Parathyroid adenoma (tissue), 2 donors: ENCODE measurements at regions not wholly inside any gene's neighbourhood (a gene's known extent, or its start where the extent isn't known, plus 50 kb on each side); places are given as distances from the start of the nearest gene placed in this dataset.
"Not testable (repeated sequence)": the region's sequence is repeated elsewhere in the genome, so short reads cannot be mapped to it uniquely, and the experiment has no call there.

Experiments used
- H2AFZ ChIP-seq: fragments of 300-600 bp; sonication (generic); one replicate; pipeline ENCODE4 v1.7.0; 2017; ENCODE audit warnings: antibody characterized with exemption, mild to moderate bottlenecking
- H3K27ac ChIP-seq: fragments of 300-600 bp; sonication (generic); one replicate; pipeline ENCODE4 v1.7.0; 2017
- H3K27me3 ChIP-seq: fragments of 300-600 bp; sonication (generic); one replicate; pipeline ENCODE4 v1.7.0; 2017; ENCODE audit warnings: low read length; ENCODE audit not compliant: control insufficient read depth, insufficient read depth
- H3K36me3 ChIP-seq: fragments of 300-600 bp; sonication (generic); one replicate; pipeline ENCODE4 v1.7.0; 2017; ENCODE audit warnings: low read length; ENCODE audit not compliant: control insufficient read depth, insufficient read depth
- H3K4me1 ChIP-seq: fragments of 300-600 bp; sonication (generic); one replicate; pipeline ENCODE4 v1.7.0; 2017; ENCODE audit warnings: control low read depth
- H3K4me2 ChIP-seq: fragments of 300-600 bp; sonication (generic); one replicate; pipeline ENCODE4 v1.7.0; 2017; ENCODE audit warnings: low read length
- H3K4me3 ChIP-seq: fragments of 300-600 bp; sonication (generic); one replicate; pipeline ENCODE4 v1.7.0; 2017; ENCODE audit warnings: low read depth, low read length
- H3K79me2 ChIP-seq: fragments of 300-600 bp; sonication (generic); one replicate; pipeline ENCODE4 v1.7.0; 2017; ENCODE audit warnings: control low read depth
- H3K9ac ChIP-seq: fragments of 300-600 bp; sonication (generic); one replicate; pipeline ENCODE4 v1.7.0; 2017; ENCODE audit warnings: mild to moderate bottlenecking
- H3K9me3 ChIP-seq: fragments of 300-600 bp; sonication (generic); one replicate; pipeline ENCODE4 v1.7.0; 2017; ENCODE audit warnings: low read length; ENCODE audit not compliant: control insufficient read depth
- CTCF ChIP-seq: fragments of 300-600 bp; sonication (generic); IDR thresholded peaks from one replicate; pipeline ENCODE4 v1.7.0; 2017; ENCODE audit warnings: antibody characterized with exemption, mild to moderate bottlenecking
- donor health status: primary hyperparathyroidism.

DNA sequence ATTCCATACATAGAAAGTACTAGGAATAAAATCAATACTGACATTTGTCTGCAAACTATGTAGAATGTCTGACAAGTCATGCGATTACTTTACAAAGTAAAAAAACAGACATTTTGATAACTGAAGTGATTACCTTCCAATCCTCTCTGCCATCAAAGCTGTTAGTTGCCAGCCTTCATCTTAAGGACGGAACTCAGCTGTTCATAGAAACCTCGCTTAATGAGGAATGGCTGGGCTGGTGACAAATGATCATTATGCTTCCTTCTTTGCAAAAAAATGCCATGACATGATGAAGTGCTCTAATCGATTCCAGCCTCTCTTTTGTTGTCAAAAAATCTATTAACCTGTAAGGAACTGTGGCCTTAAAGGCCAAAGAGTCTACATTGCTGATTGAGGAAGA, 1214.9 kb upstream of the IGFBP7 start:
- no peak overlapping the region for H3K4me2 ChIP-seq
- TF ChIP-seq CTCF, result no peak

DNA sequence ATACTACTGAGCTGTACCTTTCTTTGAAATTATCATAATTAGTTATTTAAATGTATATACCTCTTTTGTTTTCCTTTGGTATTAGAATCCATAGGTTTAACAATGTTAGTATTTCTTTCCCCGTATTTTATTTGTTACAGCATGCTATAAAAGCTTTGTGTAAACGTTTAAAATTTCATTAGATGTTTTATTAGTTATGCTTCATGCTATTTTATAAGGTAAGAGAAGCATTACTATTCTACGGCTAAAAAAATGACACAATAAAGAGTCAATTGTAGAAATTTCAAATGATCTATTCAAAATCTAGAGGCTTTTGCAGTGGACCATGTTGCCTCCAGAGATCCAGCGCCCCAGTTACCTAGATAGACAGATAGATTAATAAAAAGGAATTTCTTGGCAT, 1203.3 kb upstream of the IGFBP7 start:
- Histone ChIP-seq H3K9me3 (no peaks in the 10 kb centered on the region), H3K27me3 (no peaks in the 10 kb centered on the region), H3K79me2 (no peaks in the 10 kb centered on the region), H3K4me3 (no peak overlapping the region), H3K4me2 (no peak overlapping the region), H3K36me3 (no peaks in the 10 kb centered on the region), H3K4me1 (no peaks in the 10 kb centered on the region), H3K27ac (no peak overlapping the region), H2AFZ (no peak overlapping the region), H3K9ac (no peak overlapping the region)
- no peak for TF ChIP-seq CTCF

More for the DNA sequence above, 1214.9 kb upstream of the IGFBP7 start:
- Histone ChIP-seq H3K27ac (no peak overlapping the region), H3K36me3 (no peaks in the 10 kb centered on the region), H3K9me3 (no peaks in the 10 kb centered on the region), H3K4me3 (no peak overlapping the region), H2AFZ (no peak overlapping the region), H3K9ac (no peak overlapping the region), H3K79me2 (no peaks in the 10 kb centered on the region), H3K27me3 (no peaks in the 10 kb centered on the region), H3K4me1 (no peaks in the 10 kb centered on the region)

DNA sequence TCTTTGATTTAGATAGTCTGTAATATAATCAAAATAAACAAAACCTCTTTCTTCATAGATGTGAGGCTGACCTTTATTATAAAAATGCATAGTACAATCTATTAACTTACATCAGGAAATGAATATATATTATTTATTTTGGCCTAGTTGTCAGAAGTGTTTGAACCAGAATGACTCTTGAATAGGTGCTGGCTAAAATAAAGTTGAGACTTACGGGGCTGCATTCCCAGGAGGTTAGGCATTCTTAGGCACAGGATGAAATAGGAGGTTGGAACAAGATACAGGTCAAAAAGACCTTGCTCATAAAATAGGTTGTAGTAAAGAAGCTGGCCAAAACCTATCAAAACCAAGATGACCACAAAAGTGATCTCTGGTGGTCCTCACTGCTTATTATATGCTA, 1193.3 kb upstream of the IGFBP7 start:
- Histone ChIP-seq H3K9ac (no peak overlapping the region), H3K36me3 (no peaks in the 10 kb centered on the region), H3K79me2 (no peaks in the 10 kb centered on the region), H3K9me3 (no peaks in the 10 kb centered on the region), H3K27ac (no peak overlapping the region), H3K4me2 (no peak overlapping the region), H3K27me3 (no peaks in the 10 kb centered on the region), H3K4me1 (no peaks in the 10 kb centered on the region), H2AFZ (no peak overlapping the region), H3K4me3 (no peak overlapping the region)
- no peak for TF ChIP-seq CTCF

DNA sequence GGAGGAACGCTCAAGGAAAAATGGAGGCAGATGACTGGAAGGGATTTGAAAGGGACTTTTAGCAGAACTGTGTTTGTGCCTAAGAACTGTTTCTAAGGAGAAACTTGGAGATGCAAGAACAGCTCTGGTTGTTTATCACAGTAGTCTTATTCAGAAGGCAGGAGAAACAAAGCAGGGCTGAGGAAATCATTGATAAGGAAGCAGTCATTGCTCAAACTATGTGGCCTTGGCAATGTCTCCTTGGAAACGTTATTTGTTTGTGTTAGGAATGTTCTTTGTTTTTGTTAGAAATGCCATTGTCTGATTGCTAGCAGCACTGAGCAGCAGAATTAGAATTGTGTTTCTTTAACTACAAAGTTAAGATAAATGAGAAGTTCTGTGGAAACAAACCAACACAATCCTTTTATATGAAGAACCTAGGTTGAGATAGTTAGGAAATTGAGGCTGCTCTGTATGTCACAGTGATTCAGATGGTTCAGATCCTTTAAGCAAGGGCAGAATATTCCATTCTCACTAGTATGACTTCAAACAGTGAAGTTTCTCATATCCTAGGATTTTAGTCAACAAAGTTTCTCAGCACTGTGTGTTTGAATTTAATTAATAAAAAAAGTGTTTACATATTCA, 1191.3 kb upstream of the IGFBP7 start:
- Histone ChIP-seq H3K27ac (no peak overlapping the region), H3K9me3 (no peaks in the 10 kb centered on the region), H3K4me3 (no peak overlapping the region), H3K27me3 (no peaks in the 10 kb centered on the region), H2AFZ (no peak overlapping the region), H3K4me2 (no peak overlapping the region), H3K9ac (no peak overlapping the region), H3K4me1 (no peaks in the 10 kb centered on the region), H3K79me2 (no peaks in the 10 kb centered on the region), H3K36me3 (no peaks in the 10 kb centered on the region)
- no peak for TF ChIP-seq CTCF

DNA sequence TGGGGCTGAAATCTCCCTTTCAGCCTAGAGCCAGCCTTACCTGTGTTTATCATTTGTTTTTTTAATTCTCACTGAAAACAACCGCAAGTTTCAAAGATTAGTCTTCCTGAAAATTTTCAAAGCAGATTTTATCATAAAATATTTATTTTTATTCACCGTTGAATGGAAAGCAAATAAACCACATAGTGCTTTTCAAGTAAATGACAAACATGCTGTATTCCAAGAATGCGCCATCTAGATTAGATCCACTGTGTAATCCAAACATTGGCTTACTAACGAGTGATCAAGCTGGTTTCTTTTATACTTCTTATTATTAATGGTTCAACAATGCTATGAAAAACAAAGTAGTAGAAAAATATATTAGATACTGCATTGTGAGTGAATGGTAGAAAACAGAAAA, 1176.2 kb upstream of the IGFBP7 start:
- no peaks in the 10 kb centered on the region for H3K4me1 ChIP-seq
- H3K4me3 ChIP-seq, result no peak overlapping the region
- no peaks in the 10 kb centered on the region for H3K79me2 ChIP-seq
- no peaks in the 10 kb centered on the region for H3K36me3 ChIP-seq
- H3K9me3 ChIP-seq, result no peaks in the 10 kb centered on the region
- TF ChIP-seq CTCF, result no peak
- no peak overlapping the region for H3K9ac ChIP-seq
- H3K27me3 ChIP-seq, result no peaks in the 10 kb centered on the region
- H3K27ac ChIP-seq, result no peak overlapping the region
- no peak overlapping the region for H3K4me2 ChIP-seq
- H2AFZ ChIP-seq, result no peak overlapping the region

- not testable (repeated sequence) for H3K36me3 ChIP-seq, H3K4me1 ChIP-seq, H3K27me3 ChIP-seq, H3K4me3 ChIP-seq, H3K9ac ChIP-seq, H3K4me2 ChIP-seq, H3K79me2 ChIP-seq, H3K27ac ChIP-seq, H2AFZ ChIP-seq, H3K9me3 ChIP-seq
Measured at GRCh38 chr4:58280928-58281327, 1170.7 kb upstream of the IGFBP7 start.
